H9 (cell line): ENCODE measurements at regions not wholly inside any gene's neighbourhood (a gene's known extent, or its start where the extent isn't known, plus 50 kb on each side); places are given as distances from the start of the nearest gene placed in this dataset.

Experiments
- DNase-seq: peaks from one replicate; pipeline ENCODE4 v3.0.0-alpha.2; 2017
- H2AFZ ChIP-seq: one replicate; pipeline ENCODE4 v1.6.1; 2013; ENCODE audit warnings: mild to moderate bottlenecking, low read length, control low read depth, moderate library complexity
- H2AK5ac ChIP-seq: 2 replicates; pipeline ENCODE4 v1.6.1; 2013; ENCODE audit warnings: low read length, control low read depth, mixed read lengths; ENCODE audit not compliant: insufficient read length
- H2BK120ac ChIP-seq: one replicate; pipeline ENCODE4 v1.6.1; 2013; ENCODE audit warnings: low read depth, mild to moderate bottlenecking, low read length, control low read depth, inconsistent platforms; ENCODE audit not compliant: poor library complexity, severe bottlenecking
- H2BK12ac ChIP-seq: 2 replicates; pipeline ENCODE4 v1.6.1; 2013; ENCODE audit warnings: low read length, control low read depth, mixed read lengths, low read depth; ENCODE audit not compliant: insufficient read length
- H2BK15ac ChIP-seq: 2 replicates; pipeline ENCODE4 v1.6.1; 2013; ENCODE audit warnings: low read depth, low read length, control low read depth
- H2BK20ac ChIP-seq: one replicate; pipeline ENCODE4 v1.6.1; 2013; ENCODE audit warnings: low read depth, mild to moderate bottlenecking, low read length, control low read depth, inconsistent platforms; ENCODE audit not compliant: poor library complexity, severe bottlenecking
- H2BK5ac ChIP-seq: 2 replicates; pipeline ENCODE4 v1.6.1; 2013; ENCODE audit warnings: low read length, control low read depth, mixed read lengths; ENCODE audit not compliant: insufficient read length
- H3K14ac ChIP-seq: 2 replicates; pipeline ENCODE4 v1.6.1; 2013; ENCODE audit warnings: low read length, control low read depth; ENCODE audit not compliant: insufficient read depth
- H3K18ac ChIP-seq: 2 replicates; pipeline ENCODE4 v1.6.1; 2013; ENCODE audit warnings: low read depth, mild to moderate bottlenecking, mixed read lengths, low read length, control low read depth; ENCODE audit not compliant: insufficient read length
- H3K23ac ChIP-seq: 2 replicates; pipeline ENCODE4 v1.6.1; 2013; ENCODE audit warnings: low read length, control low read depth, mixed read lengths, low read depth; ENCODE audit not compliant: insufficient read length
- H3K23me2 ChIP-seq: 2 replicates; pipeline ENCODE4 v1.6.1; 2013; ENCODE audit warnings: low read depth, mild to moderate bottlenecking, mixed read lengths, low read length, control low read depth; ENCODE audit not compliant: insufficient read length, poor library complexity, severe bottlenecking
- H3K27ac ChIP-seq: 2 replicates; pipeline ENCODE4 v1.5.1; 2013; ENCODE audit warnings: low read length, control low read depth, mixed read lengths, low read depth; ENCODE audit not compliant: insufficient read length
- H3K27me3 ChIP-seq: 2 replicates; pipeline ENCODE4 v1.6.1; 2013; ENCODE audit warnings: low read length, control low read depth, inconsistent platforms; ENCODE audit not compliant: insufficient read depth
- H3K4ac ChIP-seq: 2 replicates; pipeline ENCODE4 v1.6.1; 2013; ENCODE audit warnings: low read depth, mild to moderate bottlenecking, control low read depth, inconsistent platforms, low read length, moderate library complexity
- H3K4me1 ChIP-seq: 2 replicates; pipeline ENCODE4 v1.6.1; 2013; ENCODE audit warnings: low read length, control low read depth, inconsistent platforms; ENCODE audit not compliant: insufficient read depth
- H3K4me2 ChIP-seq: 2 replicates; pipeline ENCODE4 v1.6.1; 2013; ENCODE audit warnings: low read length, control low read depth, mixed read lengths; ENCODE audit not compliant: insufficient read length, insufficient read depth
- H3K56ac ChIP-seq: 2 replicates; pipeline ENCODE4 v1.6.1; 2013; ENCODE audit warnings: low read depth, mild to moderate bottlenecking, mixed read lengths, low read length, control low read depth; ENCODE audit not compliant: insufficient read length
- H3K79me1 ChIP-seq: 2 replicates; pipeline ENCODE4 v1.6.1; 2013; ENCODE audit warnings: low read depth, mild to moderate bottlenecking, moderate library complexity, low read length, control low read depth, inconsistent platforms; ENCODE audit not compliant: insufficient read depth, poor library complexity, severe bottlenecking
- H3K79me2 ChIP-seq: 2 replicates; pipeline ENCODE4 v1.6.1; 2013; ENCODE audit warnings: low read length, control low read depth, inconsistent platforms; ENCODE audit not compliant: insufficient read depth
- H3K9ac ChIP-seq: 2 replicates; pipeline ENCODE4 v1.6.1; 2013; ENCODE audit warnings: low read length, control low read depth, mixed read lengths; ENCODE audit not compliant: insufficient read length; ENCODE audit errors: extremely low read depth
- H3K9me3 ChIP-seq: one replicate; pipeline ENCODE4 v1.6.1; 2013; ENCODE audit warnings: low read depth, low read length, inconsistent platforms; ENCODE audit not compliant: control insufficient read depth
- H3T11ph ChIP-seq: one replicate; pipeline ENCODE4 v1.6.1; 2013; ENCODE audit warnings: mild to moderate bottlenecking, low read length, control low read depth, inconsistent platforms
- H4K20me1 ChIP-seq: one replicate; pipeline ENCODE4 v1.6.1; 2013; ENCODE audit not compliant: control insufficient read depth, insufficient read length, insufficient read depth
- H4K5ac ChIP-seq: 2 replicates; pipeline ENCODE4 v1.6.1; 2013; ENCODE audit warnings: low read depth, mild to moderate bottlenecking, mixed read lengths, low read length, control low read depth; ENCODE audit not compliant: insufficient read length
- H4K8ac ChIP-seq: replicated peaks from 2 replicates; pipeline ENCODE4 v1.6.1; 2013; ENCODE audit warnings: low read length, control low read depth, mixed read lengths, low read depth; ENCODE audit not compliant: insufficient read length
- H4K91ac ChIP-seq: 2 replicates; pipeline ENCODE4 v1.6.1; 2013; ENCODE audit warnings: low read depth, mild to moderate bottlenecking, moderate library complexity, mixed read lengths, low read length, control low read depth; ENCODE audit not compliant: insufficient read length
- H3K27ac Mint-ChIP-seq, 3 experiments: 2 replicates in 2 of 3; 3 replicates in 1 of 3; pipeline ENCODE4 v1.8.0; 2020 to 2021; ENCODE audit warnings: mixed read lengths in 3 of 3, mild to moderate bottlenecking in 1 of 3, moderate library complexity in 1 of 3
- H3K27me3 Mint-ChIP-seq: 2 replicates; pipeline ENCODE4 v1.8.0; 2021; ENCODE audit warnings: low read depth, mild to moderate bottlenecking, moderate library complexity, mixed read lengths
- H3K36me3 Mint-ChIP-seq, 3 experiments: 2 replicates in 2 of 3; 3 replicates in 1 of 3; pipeline ENCODE4 v1.8.0; 2020 to 2021; ENCODE audit warnings: low read depth in 3 of 3, mixed read lengths in 3 of 3; ENCODE audit not compliant: insufficient read depth in 1 of 3
- H3K4me1 Mint-ChIP-seq, 2 experiments: 2 replicates each; pipeline ENCODE4 v1.8.0; 2020; ENCODE audit warnings: mixed read lengths in 2 of 2
- H3K4me3 Mint-ChIP-seq, 2 experiments: 2 replicates in 1 of 2; 3 replicates in 1 of 2; pipeline ENCODE4 v1.8.0; 2020 to 2021; ENCODE audit warnings: mild to moderate bottlenecking in 2 of 2, mixed read lengths in 2 of 2, moderate library complexity in 1 of 2
- H3K9me3 Mint-ChIP-seq, 2 experiments: 2 replicates in 1 of 2; 3 replicates in 1 of 2; pipeline ENCODE4 v1.8.0; 2020; ENCODE audit warnings: mild to moderate bottlenecking in 2 of 2, mixed read lengths in 2 of 2, moderate library complexity in 1 of 2
- CTCF ChIP-seq: fragments of 200-600 bp; sonication (generic); conservative IDR thresholded peaks from 3 replicates; pipeline ENCODE4 v1.8.0; 2021; ENCODE audit warnings: antibody characterized with exemption, mild to moderate bottlenecking
- WGBS: extraction: QIAGEN DNeasy Blood & Tissue Kit; methylation state at CpG from one replicate; pipeline ENCODE4 v1.1.7; 2013; ENCODE audit warnings: missing lambda C conversion rate, low lambda C conversion rate, mixed read lengths; ENCODE audit not compliant: insufficient read length; ENCODE audit errors: extremely low coverage; 5-methylcytosine and 5-hydroxymethylcytosine counted together

- H2BK15ac ChIP-seq, result no peak overlapping the region
- no peak overlapping the region for H3K14ac ChIP-seq
- H3K79me2 ChIP-seq, result no peaks in the 10 kb centered on the region
- H3K27me3 ChIP-seq, result no peaks in the 10 kb centered on the region; the same call in 1 of the 2 replicates
- H2BK12ac ChIP-seq, result no peak overlapping the region
- no peak overlapping the region for H3K56ac ChIP-seq
- H4K91ac ChIP-seq, result no peak overlapping the region
- H4K20me1 ChIP-seq, result no peaks in the 10 kb centered on the region
- no peak overlapping the region for H2BK20ac ChIP-seq
- no peak overlapping the region for H4K5ac ChIP-seq
- H3K79me1 ChIP-seq, result no peaks in the 10 kb centered on the region
- H2BK5ac ChIP-seq, result no peak overlapping the region
- no peak overlapping the region for H3K27ac ChIP-seq
- Mint-ChIP-seq H3K4me3 (no peak overlapping the region), H3K36me3 (peaks cover 0 to 4% (median 0%) of the 10 kb centered on the region in 3 experiments; a peak in 1 of 7 replicates), H3K27ac (no peak overlapping the region), H3K27me3 (no peaks in the 10 kb centered on the region), H3K4me1 (no peaks in the 10 kb centered on the region), H3K9me3 (peaks cover 2 to 3% of the 10 kb centered on the region in 2 experiments; a peak in 2 of 5 replicates)
- no peak overlapping the region for H3K9ac ChIP-seq
- WGBS, result no CpG with 5 or more reads among the region's 5 CpGs
- no peak overlapping the region for H3K23ac ChIP-seq
- H3T11ph ChIP-seq, result no peak overlapping the region
- H3K4me1 ChIP-seq, result no peaks in the 10 kb centered on the region
- TF ChIP-seq CTCF, result no peak
- no peak overlapping the region for H3K18ac ChIP-seq
- no peak overlapping the region for H2AFZ ChIP-seq
- no peak overlapping the region for H3K4me2 ChIP-seq
- H3K23me2 ChIP-seq, result no peaks in the 10 kb centered on the region
- no peak overlapping the region for H2BK120ac ChIP-seq
- no peaks in the 10 kb centered on the region for H3K9me3 ChIP-seq
- no peak overlapping the region for H3K4ac ChIP-seq
- no peak overlapping the region for H2AK5ac ChIP-seq
- H4K8ac ChIP-seq, result no peak overlapping the region
- DNase-seq, result no peak
Measured at GRCh38 chr12:105922670-105923102, 216.1 kb downstream of the NUAK1 start.
